Pancreas (tissue), 10 donors: ENCODE measurements at regions not wholly inside any gene's neighbourhood (a gene's known extent, or its start where the extent isn't known, plus 50 kb on each side); places are given as distances from the start of the nearest gene placed in this dataset.

Experiments used
- ATAC-seq, 4 donors: fragments of 200-7000 bp; cut with Tn5 transposase; one replicate each; pipeline versions ENCODE4 v1.8.0 to v1.9.1; 2020; ENCODE audit warnings: mild to moderate bottlenecking in 4 of 4, moderate library complexity in 4 of 4
- DNase-seq, 6 donors: peaks; one replicate each; pipeline ENCODE4 v3.0.0-alpha.2; 2020
- FAIRE-seq: peaks from 2 replicates; lab custom pipeline; 2012; peaks lifted over from hg19 to GRCh38; lab: Jason Lieb, UNC
- H3K27ac ChIP-seq, 4 donors: fragments of 200-600 bp; sonication (generic); 1 replicate in 3 of 4; 2 replicates in 1 of 4; pipeline versions ENCODE4 v1.5.0 to v1.8.0; 2020
- H3K27me3 ChIP-seq, 4 donors: fragments of 200-600 bp; one replicate each; pipeline ENCODE4 v1.8.0; 2021
- H3K36me3 ChIP-seq, 3 donors: fragments of 200-600 bp; sonication (generic) in 1 of 3; one replicate each; pipeline versions ENCODE4 v1.5.0 to v1.8.0; 2020 to 2021
- H3K4me1 ChIP-seq, 3 donors: fragments of 200-600 bp; one replicate each; pipeline ENCODE4 v1.8.0; 2021
- H3K4me3 ChIP-seq, 4 donors: fragments of 200-600 bp; sonication (generic) in 2 of 4; one replicate each; pipeline versions ENCODE4 v1.5.0 to v1.8.0; 2020 to 2021
- H3K9me3 ChIP-seq, 4 donors: fragments of 200-600 bp; one replicate each; pipeline ENCODE4 v1.8.0; 2021
- CTCF ChIP-seq, 4 donors: fragments of 200-600 bp; sonication (generic) in 3 of 4; IDR thresholded peaks; one replicate each; pipeline versions ENCODE4 v1.5.0 to v1.8.0; 2021; ENCODE audit warnings: antibody characterized with exemption in 4 of 4
- WGBS, 2 donors: extraction: QIAGEN DNeasy Blood & Tissue Kit; methylation state at CpG; one replicate each; pipeline ENCODE4 v1.1.7; 2013; 5-methylcytosine and 5-hydroxymethylcytosine counted together
- intact Hi-C, 3 donors: fragments of 100-400 bp; cut with DNase I; formaldehyde crosslinking; loops; one replicate each; pipeline versions ENCODE4 v1.11.1 to v1.14.2; 2022
- donor health status: healthy with polysubstance abuse.
- donor health status: DM: no; HTN: no; CAD: no; lungs with moderate emphysema.
- donor health status: DM: no; HTN: no; CAD: no.
- donor health status: control.
- donor health status: control.
- donor health status: Bipolar disorder and iron deficiency.
- donor health status: DM: yes; HTN: yes; CAD: no.
- donor health status: DM: no; HTN: no; CAD: no.
- donor health status: DM: no; HTN: no; CAD: no.
- donor health status: DM: yes; HTN: yes; CAD: no.

- H3K4me1 ChIP-seq, result no peaks in the 10 kb centered on the region
- 57 to 65% methylated on average over 7 of the region's 7 CpGs for WGBS, 2 donors
- no peak overlapping the region for H3K4me3 ChIP-seq
- DNase-seq (no peak), ATAC-seq (no peak), FAIRE-seq (no peak)
- no peak overlapping the region for H3K27ac ChIP-seq
- intact Hi-C loops, result no loop called here
- no peaks in the 10 kb centered on the region for H3K27me3 ChIP-seq
- H3K9me3 ChIP-seq, result no peaks in the 10 kb centered on the region
- H3K36me3 ChIP-seq, result no peaks in the 10 kb centered on the region
- TF ChIP-seq CTCF (IDR thresholded peaks at IDR 0.05), result no peak
Observed at GRCh38 chr19:29090783-29091526, 122.0 kb downstream of the UQCRFS1 start.

- TF ChIP-seq CTCF (IDR thresholded peaks at IDR 0.05), result no peak
- Histone ChIP-seq H3K36me3 (no peaks in the 10 kb centered on the region), H3K27ac (no peak overlapping the region), H3K27me3 (no peaks in the 10 kb centered on the region), H3K4me3 (no peak overlapping the region), H3K9me3 (no peaks in the 10 kb centered on the region), H3K4me1 (no peaks in the 10 kb centered on the region)
- WGBS, 2 donors, result 79 to 88% methylated on average over 8 of the region's 8 CpGs
- intact Hi-C loops, result no loop called here
- no peak for ATAC-seq
- FAIRE-seq, result no peak
- no peak for DNase-seq
Observed at GRCh38 chr19:29089315-29089870, 123.6 kb downstream of the UQCRFS1 start.

- no peaks in the 10 kb centered on the region for H3K27me3 ChIP-seq
- H3K36me3 ChIP-seq, result no peaks in the 10 kb centered on the region
- H3K9me3 ChIP-seq, result no peaks in the 10 kb centered on the region
- 42 to 57% methylated on average over 9 of the region's 9 CpGs for WGBS, 2 donors
- TF ChIP-seq CTCF (IDR thresholded peaks at IDR 0.05), result no peak
- no peak overlapping the region for H3K27ac ChIP-seq
- no peak overlapping the region for H3K4me3 ChIP-seq
- no peak for DNase-seq
- no peak for ATAC-seq
- no peaks in the 10 kb centered on the region for H3K4me1 ChIP-seq
- no peak for FAIRE-seq
- intact Hi-C loops, result no loop called here
Observed at GRCh38 chr19:29088761-29089160, 124.2 kb downstream of the UQCRFS1 start.

- FAIRE-seq, result no peak
- TF ChIP-seq CTCF (IDR thresholded peaks at IDR 0.05), result no peak
Observed at GRCh38 chr19:29086646-29087045, 126.3 kb downstream of the UQCRFS1 start.

GRCh38 chr19:29086182-29086581 is 126.8 kb downstream of the UQCRFS1 start:
- DNase-seq (peak in 2 of 6 donors; percentile 14 to 45), ATAC-seq (peak; percentile 28 to 79 (median 58)), FAIRE-seq (no peak)
- no peak overlapping the region for H3K27ac ChIP-seq
- no peak overlapping the region for H3K4me3 ChIP-seq
- H3K36me3 ChIP-seq, result no peaks in the 10 kb centered on the region
- intact Hi-C loops, result no loop called here
- peaks cover 0 to 8% (median 2%) of the 10 kb centered on the region in 4 donors for H3K27me3 ChIP-seq
- 17 to 30% methylated on average over 7 of the region's 7 CpGs for WGBS, 2 donors
- no peaks in the 10 kb centered on the region for H3K4me1 ChIP-seq
- no peaks in the 10 kb centered on the region for H3K9me3 ChIP-seq
- no peak for TF ChIP-seq CTCF (IDR thresholded peaks at IDR 0.05)

More at GRCh38 chr19:29086646-29087045, 126.3 kb downstream of the UQCRFS1 start:
- Histone ChIP-seq H3K27me3 (peaks cover 0 to 8% (median 0%) of the 10 kb centered on the region in 4 donors), H3K4me3 (no peak overlapping the region), H3K36me3 (no peaks in the 10 kb centered on the region), H3K4me1 (no peaks in the 10 kb centered on the region), H3K27ac (no peak overlapping the region), H3K9me3 (no peaks in the 10 kb centered on the region)
- WGBS, 2 donors, result 89 to 90% methylated on average over 10 of the region's 10 CpGs
- ATAC-seq (peak in 1 of 4 donors; percentile 9), DNase-seq (no peak)
- intact Hi-C loops, result no loop called here
